ENCODE measurements at regions not wholly inside any gene's neighbourhood (a gene's known extent, or its start where the extent isn't known, plus 50 kb on each side); places are given as distances from the start of the nearest gene placed in this dataset.

GRCh38 chr4:124469981-124470380 is 242.6 kb downstream of the ANKRD50 start:
- H3K4me3 ChIP-seq (ENCODE audit: low read length), result no peak overlapping the region
- TF ChIP-seq CTCF (conservative IDR thresholded peaks at IDR 0.05; ENCODE audit: low read length), result no peak
- DNase-seq (ENCODE audit: low read depth), result no peak

GRCh38 chr4:124478470-124478869 is 234.1 kb downstream of the ANKRD50 start:
- TF ChIP-seq CTCF (conservative IDR thresholded peaks at IDR 0.05; ENCODE audit: low read length), result no peak
- no peak for DNase-seq (ENCODE audit: low read depth)

GRCh38 chr4:124480061-124480460 is 232.5 kb downstream of the ANKRD50 start:
- TF ChIP-seq CTCF (conservative IDR thresholded peaks at IDR 0.05; ENCODE audit: low read length), result no peak
- DNase-seq (ENCODE audit: low read depth), result no peak

More at GRCh38 chr4:124478470-124478869, 234.1 kb downstream of the ANKRD50 start:
- H3K4me3 ChIP-seq (ENCODE audit: low read length), result no peak overlapping the region

GRCh38 chr4:124481123-124481522 is 231.4 kb downstream of the ANKRD50 start:
- no peak overlapping the region for H3K4me3 ChIP-seq (ENCODE audit: low read length)
- TF ChIP-seq CTCF (conservative IDR thresholded peaks at IDR 0.05; ENCODE audit: low read length), result no peak
- DNase-seq (ENCODE audit: low read depth), result no peak

More at GRCh38 chr4:124480061-124480460, 232.5 kb downstream of the ANKRD50 start:
- H3K4me3 ChIP-seq (ENCODE audit: low read length), result no peak overlapping the region

GRCh38 chr4:124483048-124483906 is 229.3 kb downstream of the ANKRD50 start:
- no peak for TF ChIP-seq CTCF (conservative IDR thresholded peaks at IDR 0.05; ENCODE audit: low read length)
- H3K4me3 ChIP-seq (ENCODE audit: low read length), result no peak overlapping the region
- no peak for DNase-seq (ENCODE audit: low read depth)

- DNase-seq (ENCODE audit: low read depth), result no peak
- TF ChIP-seq CTCF (conservative IDR thresholded peaks at IDR 0.05; ENCODE audit: low read length), result no peak
- no peak overlapping the region for H3K4me3 ChIP-seq (ENCODE audit: low read length)
These were observed 228.5 kb downstream of the ANKRD50 start for GRCh38 chr4:124484008-124484407.

- no peak for TF ChIP-seq CTCF (conservative IDR thresholded peaks at IDR 0.05; ENCODE audit: low read length)
- H3K4me3 ChIP-seq (ENCODE audit: low read length), result no peak overlapping the region
- no peak for DNase-seq (ENCODE audit: low read depth)
These were observed 227.6 kb downstream of the ANKRD50 start for GRCh38 chr4:124484940-124485339.
